ENCODE measurements at regions not wholly inside any gene's neighbourhood (a gene's known extent, or its start where the extent isn't known, plus 50 kb on each side); places are given as distances from the start of the nearest gene placed in this dataset.

GRCh38 chr22:27159016-27159415 lies 501.6 kb downstream of the MIAT start:
- TF ChIP-seq CTCF (IDR thresholded peaks at IDR 0.05) (no peak), POLR2A (IDR thresholded peaks at IDR 0.05) (no peak)

Measured in prostate gland (tissue), 2 donors.